DMS114 treated with DMSO at 0.1 percent for 48 hours (cell line): ENCODE measurements at regions not wholly inside any gene's neighbourhood (a gene's known extent, or its start where the extent isn't known, plus 50 kb on each side); places are given as distances from the start of the nearest gene placed in this dataset.

Experiments used
- DNase-seq: peaks from one replicate; lab custom pipeline; 2025; ENCODE audit not compliant: unreplicated experiment; lab: John Stamatoyannopoulos, UW

GRCh38 chr9:88732128-88732527 lies 197.2 kb downstream of the NXNL2 start:
- no peak for DNase-seq

- no peak for DNase-seq
These were observed 198.9 kb downstream of the NXNL2 start for GRCh38 chr9:88733651-88734421.

- DNase-seq, result no peak
These were observed 199.5 kb downstream of the NXNL2 start for GRCh38 chr9:88734527-88734926.

GRCh38 chr9:88736136-88736637 lies 201.2 kb downstream of the NXNL2 start:
- no peak for DNase-seq

GRCh38 chr9:88737031-88737430 lies 202.1 kb downstream of the NXNL2 start:
- no peak for DNase-seq

- no peak for DNase-seq
These were observed 202.9 kb downstream of the NXNL2 start for GRCh38 chr9:88737876-88738275.

GRCh38 chr9:88738709-88739108 lies 203.7 kb downstream of the NXNL2 start:
- no peak for DNase-seq

- DNase-seq, result no peak
These were observed 204.4 kb downstream of the NXNL2 start for GRCh38 chr9:88739373-88739772.

GRCh38 chr9:88740844-88741243 lies 205.9 kb downstream of the NXNL2 start:
- no peak for DNase-seq

GRCh38 chr9:88741335-88741734 lies 206.4 kb downstream of the NXNL2 start:
- no peak for DNase-seq

- no peak for DNase-seq
These were observed 207.5 kb downstream of the NXNL2 start for GRCh38 chr9:88742483-88742882.

GRCh38 chr9:88742905-88743304 lies 207.9 kb downstream of the NXNL2 start:
- DNase-seq, result no peak

- DNase-seq, result no peak
These were observed 210.5 kb downstream of the NXNL2 start for GRCh38 chr9:88745276-88746001.

- DNase-seq, result no peak
These were observed 211.2 kb downstream of the NXNL2 start for GRCh38 chr9:88746029-88746742.

- DNase-seq, result no peak
These were observed 211.9 kb downstream of the NXNL2 start for GRCh38 chr9:88746743-88747398.

- no peak for DNase-seq
These were observed 212.8 kb downstream of the NXNL2 start for GRCh38 chr9:88747768-88748167.

- no peak for DNase-seq
These were observed 213.7 kb downstream of the NXNL2 start for GRCh38 chr9:88748566-88749261.

- DNase-seq, result no peak
These were observed 214.4 kb downstream of the NXNL2 start for GRCh38 chr9:88749420-88749819.

- DNase-seq, result no peak
These were observed 215.9 kb downstream of the NXNL2 start for GRCh38 chr9:88750832-88751360.

GRCh38 chr9:88751781-88752180 lies 216.8 kb downstream of the NXNL2 start:
- DNase-seq, result no peak
